Activated T-cell treated with anti-CD3 and anti-CD28 coated beads, Interleukin-2, amount 50 U/mL, for 1 hour (primary cell): ENCODE measurements at regions not wholly inside any gene's neighbourhood (a gene's known extent, or its start where the extent isn't known, plus 50 kb on each side); places are given as distances from the start of the nearest gene placed in this dataset.
"Not testable (repeated sequence)": the region's sequence is repeated elsewhere in the genome, so short reads cannot be mapped to it uniquely, and the experiment has no call there.

Source experiments
- DNase-seq: peaks from one replicate; pipeline ENCODE4 v3.0.0-alpha.2; 2020

- not testable (repeated sequence) for DNase-seq
These were observed 200.6 kb upstream of the FRG1 start for GRCh38 chr4:189740118-189740517.

GRCh38 chr4:189740873-189741272 is 199.8 kb upstream of the FRG1 start:
- no peak for DNase-seq

- DNase-seq = not testable (repeated sequence)
These were observed 187.6 kb upstream of the FRG1 start for GRCh38 chr4:189753092-189753491.

- no peak for DNase-seq
These were observed 177.1 kb upstream of the FRG1 start for GRCh38 chr4:189763583-189763982.

- DNase-seq = no peak
These were observed 175.4 kb upstream of the FRG1 start for GRCh38 chr4:189765301-189765700.

- no peak for DNase-seq
These were observed 174.9 kb upstream of the FRG1 start for GRCh38 chr4:189765736-189766135.

- no peak for DNase-seq
These were observed 172.7 kb upstream of the FRG1 start for GRCh38 chr4:189767941-189768340.

GRCh38 chr4:189769131-189769530 is 171.5 kb upstream of the FRG1 start:
- DNase-seq = no peak

- DNase-seq = no peak
These were observed 168.8 kb upstream of the FRG1 start for GRCh38 chr4:189771696-189772361.

- no peak for DNase-seq
These were observed 166.8 kb upstream of the FRG1 start for GRCh38 chr4:189773909-189774308.

GRCh38 chr4:189779281-189779980 is 161.2 kb upstream of the FRG1 start:
- DNase-seq = no peak

- no peak for DNase-seq
These were observed 160.3 kb upstream of the FRG1 start for GRCh38 chr4:189780391-189780790.

- DNase-seq = no peak
These were observed 156.0 kb upstream of the FRG1 start for GRCh38 chr4:189784651-189785050.

GRCh38 chr4:189785257-189785656 is 155.4 kb upstream of the FRG1 start:
- no peak for DNase-seq

GRCh38 chr4:189786447-189786846 is 154.2 kb upstream of the FRG1 start:
- DNase-seq = no peak

- no peak for DNase-seq
These were observed 153.2 kb upstream of the FRG1 start for GRCh38 chr4:189787216-189788031.

- DNase-seq = peak; percentile 34
These were observed 147.6 kb upstream of the FRG1 start for GRCh38 chr4:189792924-189793618.

GRCh38 chr4:189800545-189801088 is 140.1 kb upstream of the FRG1 start:
- no peak for DNase-seq

- no peak for DNase-seq
These were observed 137.8 kb upstream of the FRG1 start for GRCh38 chr4:189802884-189803283.

- no peak for DNase-seq
These were observed 135.8 kb upstream of the FRG1 start for GRCh38 chr4:189804894-189805293.

GRCh38 chr4:189806506-189806905 is 134.2 kb upstream of the FRG1 start:
- DNase-seq = no peak

GRCh38 chr4:189807031-189807430 is 133.6 kb upstream of the FRG1 start:
- no peak for DNase-seq

GRCh38 chr4:189809241-189809735 is 131.4 kb upstream of the FRG1 start:
- no peak for DNase-seq
